HG03469 (cell line): ENCODE measurements at regions not wholly inside any gene's neighbourhood (a gene's known extent, or its start where the extent isn't known, plus 50 kb on each side); places are given as distances from the start of the nearest gene placed in this dataset.

Experiments used
- ATAC-seq: cut with Tn5 transposase; IDR thresholded peaks from one replicate; pipeline ENCODE4 v1.9.1; 2021; ENCODE audit warnings: mild to moderate bottlenecking, moderate library complexity, moderate number of reproducible peaks; ENCODE audit not compliant: unreplicated experiment

DNA sequence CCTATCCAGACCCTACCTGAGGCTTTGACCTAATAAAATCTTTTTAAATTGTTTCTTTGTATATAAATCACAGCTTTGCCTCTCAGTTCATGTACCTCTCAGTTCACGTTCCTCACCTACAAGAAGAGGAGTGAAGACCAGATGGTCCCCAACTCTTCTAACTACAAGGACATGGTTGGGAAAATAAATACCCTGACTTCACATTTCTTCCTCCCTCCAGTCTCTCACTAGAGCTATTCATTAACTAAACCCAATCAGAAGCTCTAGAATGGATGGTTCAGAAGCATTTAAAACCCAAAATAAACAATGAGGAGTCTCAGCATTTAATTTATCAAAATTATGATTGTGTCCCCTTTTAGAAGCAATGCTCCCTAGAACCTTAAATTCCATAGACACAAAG is 97.3 kb upstream of the AGTR1 start:
- no peak for ATAC-seq

DNA sequence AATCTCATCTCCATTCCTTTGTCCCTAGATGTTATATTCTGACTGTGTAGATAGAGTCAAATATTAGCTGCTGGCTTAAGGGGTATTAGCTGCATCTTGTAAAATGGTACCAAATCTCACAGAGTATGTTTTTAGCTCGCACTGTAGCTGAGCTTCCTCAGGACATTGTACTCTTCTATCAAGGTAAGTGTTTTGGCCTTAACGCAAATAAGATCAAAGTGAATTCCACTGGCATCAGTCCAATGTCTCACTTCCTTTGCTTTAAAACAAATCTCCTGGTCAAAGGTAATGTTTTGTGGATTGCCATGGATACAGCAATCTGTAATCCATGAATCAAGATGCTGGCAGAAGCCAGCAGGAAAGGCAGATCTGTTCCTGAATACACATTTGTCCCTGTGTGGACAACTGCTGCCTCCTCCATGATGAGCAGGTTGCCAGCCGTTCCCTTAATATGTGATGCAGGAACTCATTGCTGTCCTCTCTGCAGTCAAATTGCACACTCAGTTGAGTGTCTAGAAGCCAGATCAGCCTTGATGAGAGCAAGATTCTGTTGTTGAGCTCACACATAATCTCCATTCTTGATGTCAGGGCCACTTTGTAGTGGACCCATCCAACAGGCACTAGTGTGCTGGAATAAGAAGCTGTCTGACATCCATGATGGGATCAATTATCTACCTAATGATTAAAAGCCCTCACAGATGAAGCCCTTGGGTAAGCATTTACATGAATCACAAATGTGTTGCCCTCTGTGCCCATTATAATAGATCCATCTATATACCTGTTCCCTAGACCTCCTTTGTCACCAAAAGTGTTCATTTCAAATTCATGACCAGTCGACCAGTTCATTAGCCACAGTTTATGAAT is 96.6 kb upstream of the AGTR1 start:
- ATAC-seq, result no peak

DNA sequence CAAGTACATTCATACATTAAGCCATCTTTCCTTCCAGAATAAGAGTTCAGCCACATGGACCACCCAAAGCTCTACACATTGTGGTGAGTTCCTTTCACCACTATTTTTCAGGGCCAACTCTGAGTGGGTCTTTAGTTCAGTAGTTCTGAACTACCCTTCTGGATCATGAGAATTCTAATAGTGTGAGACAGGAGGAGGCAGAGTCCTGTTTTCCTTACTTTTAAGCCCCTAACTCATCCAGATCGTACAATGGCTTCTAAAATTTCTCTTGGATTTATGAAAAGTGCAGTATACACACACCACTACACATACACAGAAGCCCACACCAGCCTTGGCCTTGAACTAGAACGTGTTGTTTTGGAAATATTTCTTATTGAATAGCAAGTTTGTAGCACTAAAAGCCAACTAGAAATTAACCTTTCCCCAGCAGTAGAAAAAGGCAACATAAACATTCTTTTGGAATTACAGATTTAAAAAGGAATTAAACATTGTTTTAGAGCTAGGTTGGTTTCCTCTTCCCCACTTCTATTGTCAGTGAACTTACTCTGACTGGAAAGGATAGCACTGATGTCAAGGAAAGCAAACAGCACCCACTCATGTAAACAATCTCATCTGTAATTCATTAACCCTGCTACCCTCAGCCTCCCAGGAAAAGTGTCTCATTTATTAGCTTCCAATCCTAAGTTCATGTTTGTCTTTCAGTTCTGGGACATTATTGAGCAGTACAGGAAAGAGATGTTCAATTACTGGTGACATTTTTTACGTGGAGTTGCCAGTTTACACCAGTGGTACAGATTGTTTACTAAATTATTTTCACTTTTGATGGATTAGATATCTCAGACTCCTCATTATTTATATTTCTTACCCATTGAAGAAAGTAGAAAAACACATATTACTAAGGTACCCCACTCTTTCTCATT is 95.7 kb upstream of the AGTR1 start:
- ATAC-seq, result no peak

DNA sequence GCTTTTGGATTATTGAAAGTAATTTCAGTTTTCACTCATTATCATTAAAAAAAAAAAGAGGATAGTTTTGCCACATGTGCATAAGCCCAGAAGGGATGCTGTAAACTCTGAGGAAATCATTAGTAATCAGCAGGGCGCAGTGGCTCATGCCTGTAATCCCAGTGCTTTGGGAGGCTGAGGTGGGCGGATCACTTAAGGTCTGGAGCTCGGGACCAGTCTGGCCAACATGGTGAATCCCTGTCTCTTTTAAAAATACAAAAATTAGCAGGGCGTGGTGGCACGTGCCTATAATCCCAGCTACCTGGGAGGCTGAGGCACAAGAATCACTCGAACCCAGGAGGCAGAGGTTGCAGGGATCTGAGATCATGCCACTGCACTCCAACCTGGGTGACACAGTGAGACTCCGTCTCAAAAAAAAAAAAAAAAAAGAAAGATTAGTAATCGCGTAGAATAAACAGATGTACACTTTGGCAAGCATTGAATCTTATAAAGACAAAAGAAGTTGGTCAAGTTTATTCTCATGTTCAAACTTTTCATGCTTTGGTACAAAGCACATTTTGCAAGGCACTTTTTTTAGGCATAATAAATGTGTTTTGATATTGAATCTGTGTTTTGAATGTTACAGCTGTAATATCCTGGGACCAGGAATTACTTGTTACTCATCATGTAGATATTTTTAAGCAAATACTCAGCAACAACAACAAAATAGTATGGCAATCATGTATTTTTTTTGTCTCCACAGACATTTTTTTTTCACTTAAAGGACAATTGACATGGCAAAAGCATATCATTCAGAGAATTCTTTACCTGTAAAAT is 93.2 kb upstream of the AGTR1 start:
- ATAC-seq, result no peak

DNA sequence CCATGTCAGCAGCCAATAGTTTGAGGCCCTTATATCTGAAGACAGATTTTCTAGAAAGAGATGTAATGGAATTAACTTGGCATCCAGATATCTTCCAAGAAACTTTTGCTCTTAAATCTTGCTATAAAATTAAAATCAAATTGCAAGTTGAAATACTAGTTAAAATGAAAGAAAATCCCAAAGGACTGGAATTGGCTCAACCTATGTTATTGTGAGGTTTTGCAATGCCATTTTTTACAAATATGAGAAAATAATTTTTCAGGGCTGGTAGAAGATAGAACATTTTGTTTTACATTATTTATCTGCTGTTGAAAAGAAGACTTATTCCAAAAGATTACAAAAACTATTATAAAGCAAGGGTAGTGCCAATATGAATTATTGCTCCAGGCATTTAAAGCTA is 92.2 kb upstream of the AGTR1 start:
- no peak for ATAC-seq

DNA sequence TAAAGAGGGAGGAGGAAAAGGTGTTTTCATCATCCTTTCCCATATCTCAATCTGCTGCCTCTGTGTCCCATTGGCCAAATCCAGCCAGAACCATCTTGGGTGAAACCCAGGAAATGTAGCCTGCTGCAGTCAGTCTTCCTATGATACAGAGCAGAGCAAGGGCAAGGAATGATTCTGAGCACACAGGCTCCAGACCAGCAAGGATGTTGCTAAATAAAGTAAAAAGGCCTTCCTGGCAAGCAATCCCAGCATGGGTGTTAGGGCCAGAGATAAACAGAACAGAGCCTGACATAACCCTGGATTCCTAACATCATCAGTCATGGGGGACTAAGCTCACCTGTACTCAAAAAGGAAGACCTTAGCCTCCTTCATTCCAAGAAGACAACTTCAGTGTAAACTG is 90.7 kb upstream of the AGTR1 start:
- ATAC-seq, result no peak

DNA sequence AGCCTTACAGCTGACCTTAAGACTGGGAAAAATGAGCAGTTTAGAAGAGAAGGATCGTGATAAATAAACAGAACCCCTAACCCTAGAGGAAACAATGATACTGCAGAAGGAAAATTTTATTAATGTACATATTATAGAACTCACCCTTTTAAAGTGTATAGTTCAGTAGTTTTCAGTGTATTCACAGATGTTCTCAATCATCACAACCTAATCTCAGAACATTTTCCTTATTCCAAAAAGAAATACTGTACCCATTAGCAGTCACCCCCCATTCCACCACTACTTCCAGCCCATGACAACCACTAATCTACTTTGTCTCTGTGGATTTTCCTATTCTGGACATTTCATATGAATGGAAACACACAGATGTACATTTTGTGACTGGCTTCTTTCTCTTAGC is 90.2 kb upstream of the AGTR1 start:
- ATAC-seq, result no peak

DNA sequence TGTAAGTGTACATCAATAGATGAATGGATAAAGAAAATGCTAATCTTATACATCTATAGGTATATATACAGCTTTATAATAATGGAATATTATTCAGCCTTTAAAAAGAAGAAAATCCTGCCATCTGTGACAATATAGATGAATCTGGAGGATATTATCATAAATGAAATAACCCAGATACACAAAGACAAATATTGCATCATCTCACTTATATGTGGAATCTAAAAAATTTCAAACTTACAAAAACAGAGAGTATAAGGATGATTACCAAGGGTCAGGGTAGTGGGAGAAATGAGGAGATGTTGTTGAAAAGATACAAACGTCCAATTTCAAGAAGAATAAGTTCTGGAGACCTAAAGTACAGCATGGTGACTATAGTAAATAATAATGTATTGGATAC is 85.4 kb upstream of the AGTR1 start:
- no peak for ATAC-seq

DNA sequence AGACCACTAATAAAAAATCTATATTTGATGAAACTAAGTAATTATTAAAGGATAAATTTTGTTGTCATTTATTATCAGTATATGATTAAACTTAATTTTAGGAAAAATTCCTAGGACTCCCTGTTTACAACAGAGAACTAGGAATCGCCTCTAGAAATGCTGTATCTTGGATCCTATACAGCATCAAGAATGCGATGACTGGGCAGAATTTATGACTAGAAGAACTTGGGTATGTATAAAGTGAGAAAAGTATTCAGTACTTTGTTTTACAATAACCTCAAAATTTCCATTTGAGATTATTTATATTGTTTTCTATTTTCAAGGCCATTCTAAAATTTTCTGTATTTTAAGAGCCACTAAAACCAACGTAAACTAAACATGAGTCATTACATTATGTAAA is 82.3 kb upstream of the AGTR1 start:
- ATAC-seq, result no peak

DNA sequence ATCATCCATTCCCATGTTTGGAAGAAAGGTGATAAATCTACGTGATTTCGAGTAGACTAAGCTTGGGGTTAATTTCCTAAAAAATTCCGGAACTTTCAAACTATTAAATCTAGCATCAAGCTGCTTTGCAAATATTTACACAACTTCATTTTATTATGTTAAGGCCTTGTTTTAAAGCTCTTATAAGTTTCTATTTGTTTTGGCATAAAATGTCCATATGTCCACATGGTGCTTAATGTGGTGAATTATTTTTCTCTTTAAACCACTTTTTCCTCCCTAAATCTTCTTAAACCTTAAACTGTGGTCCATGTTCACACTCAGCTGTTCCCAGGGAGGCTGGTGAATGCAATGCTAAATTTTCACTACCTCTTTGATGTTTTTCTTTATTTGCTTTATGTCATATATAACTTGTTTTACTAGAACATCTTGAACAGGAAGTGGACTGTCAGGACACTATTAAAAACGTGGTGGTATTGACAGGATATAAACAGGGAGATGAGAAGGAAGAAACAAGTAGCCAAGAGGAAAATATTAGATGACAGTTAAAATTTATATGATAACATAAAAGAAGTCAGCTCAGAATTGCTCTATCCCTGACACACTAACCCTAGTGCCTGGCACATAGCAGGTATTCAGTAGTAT is 72.5 kb upstream of the AGTR1 start:
- no peak for ATAC-seq

DNA sequence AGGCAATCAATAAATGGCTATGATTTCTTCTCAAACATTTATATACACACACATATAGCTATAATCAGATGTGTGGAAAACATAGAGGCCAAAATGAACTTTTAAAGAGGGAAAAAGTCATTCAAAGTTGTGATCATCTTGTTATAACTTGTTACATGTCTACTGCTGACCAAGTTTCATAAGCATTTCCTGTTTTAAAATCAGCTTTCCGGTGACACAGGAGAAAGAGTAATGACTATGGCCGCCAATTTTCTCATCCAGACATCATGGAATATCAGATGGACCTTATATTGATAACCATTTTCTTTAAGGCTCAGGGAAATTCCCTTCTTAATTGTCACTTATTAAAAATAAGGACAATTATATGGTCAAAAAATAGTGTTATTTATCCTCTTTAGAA is 71.7 kb upstream of the AGTR1 start:
- ATAC-seq, result no peak

DNA sequence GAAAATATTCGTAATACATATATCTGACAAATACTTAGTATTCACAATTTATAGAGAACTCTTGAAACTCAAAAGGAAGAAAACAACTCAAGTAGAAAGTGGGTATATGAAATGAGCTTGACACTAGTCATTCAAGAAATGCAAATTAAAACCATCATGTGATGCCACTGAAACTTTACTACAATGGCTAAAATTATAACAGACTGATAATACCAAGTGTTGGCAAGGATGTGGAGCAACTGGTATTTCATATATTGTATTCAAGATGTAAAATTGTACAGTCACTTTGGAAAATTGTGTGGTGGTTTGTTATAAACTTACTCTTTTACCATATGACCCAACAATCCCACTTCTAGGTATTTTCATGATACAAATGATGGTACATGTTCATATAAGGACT is 68.7 kb upstream of the AGTR1 start:
- ATAC-seq, result no peak

DNA sequence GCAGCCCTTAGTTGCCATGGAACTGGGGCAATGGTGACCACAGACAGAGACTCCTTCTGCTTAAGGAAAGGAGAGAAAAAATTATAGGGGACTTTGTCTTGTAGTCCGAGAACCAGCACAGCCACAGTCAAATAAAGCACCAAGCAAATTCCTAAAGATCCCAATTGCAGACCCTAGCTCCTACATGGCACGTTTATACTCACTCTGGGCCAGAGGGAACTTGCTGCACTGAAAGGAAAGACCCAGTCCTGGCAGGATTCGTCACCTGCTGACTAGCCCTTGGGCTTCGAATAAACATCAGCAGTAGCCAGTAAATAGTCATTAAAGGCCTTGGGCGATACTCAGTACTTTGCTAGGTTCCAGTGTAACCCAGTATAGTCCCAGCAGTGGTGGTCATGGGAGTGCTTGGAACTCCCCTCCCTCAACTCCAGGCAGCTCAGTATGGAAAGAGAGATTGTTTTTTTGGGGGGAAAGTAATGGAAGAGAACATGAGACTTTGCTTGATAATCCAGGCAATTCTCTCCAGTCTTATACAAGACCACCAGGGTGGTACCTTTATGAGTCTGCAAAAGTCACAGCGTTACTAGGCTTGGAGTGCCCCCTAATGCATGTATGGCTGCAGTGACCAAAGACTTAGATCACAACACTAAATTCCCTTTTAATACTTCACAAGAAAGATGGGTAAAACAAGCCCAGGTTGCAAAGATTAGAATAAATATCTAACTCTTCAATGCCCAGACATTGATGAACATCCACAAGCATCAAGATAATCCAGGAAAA is 66.4 kb upstream of the AGTR1 start:
- no peak for ATAC-seq

DNA sequence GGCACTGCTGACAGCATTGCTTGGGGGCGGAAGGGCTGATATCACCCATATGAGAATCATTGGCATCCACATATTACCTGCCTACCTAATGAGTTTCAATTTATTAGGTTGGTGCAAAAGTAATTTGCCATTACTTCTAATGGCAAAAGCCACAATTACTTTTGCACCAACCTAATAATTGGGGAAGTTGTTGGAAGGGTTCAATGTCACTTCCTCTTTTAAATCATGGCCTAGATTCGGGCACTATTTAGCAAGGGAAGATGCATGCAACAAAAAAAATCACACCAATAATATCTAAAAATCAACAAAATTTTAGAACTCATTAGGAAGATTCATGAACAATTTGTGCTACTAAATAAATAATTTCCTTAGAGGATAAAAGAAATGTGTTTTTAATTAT is 56.0 kb upstream of the AGTR1 start:
- no peak for ATAC-seq

DNA sequence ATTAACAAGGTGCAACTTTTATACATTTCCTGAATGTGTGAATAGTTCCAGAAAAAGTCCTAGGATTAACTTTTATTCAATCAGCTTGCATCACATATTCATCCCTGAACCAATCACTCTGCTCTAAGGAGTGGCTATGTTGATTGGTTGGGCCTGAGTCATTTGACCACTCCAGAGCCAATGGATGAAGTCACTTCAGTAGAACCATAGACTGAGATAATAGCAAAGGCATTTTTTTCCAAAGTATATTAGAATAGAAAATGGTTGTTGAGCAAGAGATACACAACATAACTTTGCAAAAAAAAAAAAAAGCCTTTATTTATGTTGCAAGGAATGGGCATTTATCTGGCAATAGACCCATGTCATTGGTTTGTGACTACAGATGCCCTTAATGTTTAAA is 55.5 kb upstream of the AGTR1 start:
- no peak for ATAC-seq

DNA sequence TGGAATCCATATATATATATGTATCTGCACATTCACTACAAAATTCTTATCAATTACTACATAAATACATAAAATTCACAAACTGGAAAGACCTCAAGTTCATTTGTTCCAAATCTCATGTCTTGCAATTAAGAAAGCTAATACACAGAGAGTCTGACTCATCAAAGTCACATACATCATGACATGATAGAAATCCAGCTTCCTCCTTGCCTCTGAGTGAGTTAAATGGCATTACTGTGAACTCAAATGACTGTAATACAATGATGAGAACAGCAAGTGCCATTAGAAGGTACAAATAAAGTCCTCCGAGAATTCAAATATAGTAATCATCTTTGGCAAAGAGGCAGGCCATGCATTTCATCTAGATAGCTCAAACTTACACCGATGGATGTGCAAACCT is 55.1 kb upstream of the AGTR1 start:
- no peak for ATAC-seq

DNA sequence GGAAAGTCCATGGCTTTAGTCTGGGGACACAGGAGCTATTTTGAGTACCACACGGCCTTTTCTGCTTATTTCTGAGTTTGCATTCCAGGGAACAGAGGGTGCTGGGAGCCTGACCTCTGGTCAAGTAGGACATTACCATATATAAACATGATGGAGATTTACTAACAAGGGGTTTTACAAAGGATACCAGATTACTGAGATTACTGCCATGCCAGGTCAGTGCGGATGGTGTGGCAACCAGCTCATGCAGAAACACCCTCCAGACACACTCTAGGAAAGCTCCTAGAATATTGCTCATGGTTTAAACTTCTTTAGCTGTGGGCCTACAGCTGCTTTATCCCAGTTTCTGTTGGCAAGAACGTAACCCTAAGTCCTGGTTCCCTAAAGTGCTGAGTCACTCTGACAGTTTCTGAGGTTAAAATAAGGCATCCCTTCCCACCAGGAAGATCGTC is 54.3 kb upstream of the AGTR1 start:
- ATAC-seq, result no peak

DNA sequence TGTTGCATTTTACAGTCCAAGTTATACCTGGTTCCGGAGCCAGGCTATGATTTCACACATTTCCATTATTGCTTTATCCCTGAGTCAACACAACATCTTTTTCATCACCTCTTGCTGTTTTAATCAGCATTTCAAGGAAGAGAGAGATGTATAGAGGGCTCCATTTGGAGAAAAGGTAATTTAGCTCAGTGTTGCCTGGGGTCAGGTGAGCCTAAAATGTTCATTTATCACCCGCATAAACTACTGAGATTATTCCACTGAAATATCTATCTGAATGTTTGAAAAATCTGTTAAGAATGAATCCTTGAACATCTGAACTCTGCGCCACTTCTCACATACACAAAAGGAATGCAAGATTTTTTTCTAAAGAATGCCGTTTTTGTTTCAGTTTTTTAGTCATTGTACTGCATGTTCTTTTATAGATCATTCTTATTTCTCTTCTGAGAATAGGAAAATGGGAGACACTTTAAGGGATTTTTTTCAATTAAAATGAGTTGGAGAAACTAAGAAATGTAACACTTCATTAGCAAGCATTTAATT is 51.5 kb upstream of the AGTR1 start:
- ATAC-seq, result no peak
